HFF-Myc (cell line): ENCODE measurements at regions not wholly inside any gene's neighbourhood (a gene's known extent, or its start where the extent isn't known, plus 50 kb on each side); places are given as distances from the start of the nearest gene placed in this dataset.

Experiments used
- DNase-seq: peaks from one replicate; pipeline ENCODE4 v3.0.0-alpha.2; 2011; ENCODE audit warnings: low read depth; ENCODE audit errors: extremely low read depth
- H3K4me3 ChIP-seq: replicated peaks from 2 replicates; pipeline ENCODE4 v1.5.1; 2011; ENCODE audit warnings: low read depth, mild to moderate bottlenecking, control low read depth, low read length
- TF ChIP-seq, protein P1 (sequence below): IDR thresholded peaks from 2 replicates; pipeline ENCODE4 v1.5.1; 2012; ENCODE audit warnings: mild to moderate bottlenecking, low read depth, low read length, control low read depth; ENCODE audit errors: missing control alignments

- TF ChIP-seq, protein P1, sequence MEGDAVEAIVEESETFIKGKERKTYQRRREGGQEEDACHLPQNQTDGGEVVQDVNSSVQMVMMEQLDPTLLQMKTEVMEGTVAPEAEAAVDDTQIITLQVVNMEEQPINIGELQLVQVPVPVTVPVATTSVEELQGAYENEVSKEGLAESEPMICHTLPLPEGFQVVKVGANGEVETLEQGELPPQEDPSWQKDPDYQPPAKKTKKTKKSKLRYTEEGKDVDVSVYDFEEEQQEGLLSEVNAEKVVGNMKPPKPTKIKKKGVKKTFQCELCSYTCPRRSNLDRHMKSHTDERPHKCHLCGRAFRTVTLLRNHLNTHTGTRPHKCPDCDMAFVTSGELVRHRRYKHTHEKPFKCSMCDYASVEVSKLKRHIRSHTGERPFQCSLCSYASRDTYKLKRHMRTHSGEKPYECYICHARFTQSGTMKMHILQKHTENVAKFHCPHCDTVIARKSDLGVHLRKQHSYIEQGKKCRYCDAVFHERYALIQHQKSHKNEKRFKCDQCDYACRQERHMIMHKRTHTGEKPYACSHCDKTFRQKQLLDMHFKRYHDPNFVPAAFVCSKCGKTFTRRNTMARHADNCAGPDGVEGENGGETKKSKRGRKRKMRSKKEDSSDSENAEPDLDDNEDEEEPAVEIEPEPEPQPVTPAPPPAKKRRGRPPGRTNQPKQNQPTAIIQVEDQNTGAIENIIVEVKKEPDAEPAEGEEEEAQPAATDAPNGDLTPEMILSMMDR = no peak
- no peak overlapping the region for H3K4me3 ChIP-seq
- DNase-seq = no peak
Measured at GRCh38 chr1:37342736-37343135, 131.6 kb upstream of the ZC3H12A start.

- TF ChIP-seq, protein P1 = no peak
- no peak overlapping the region for H3K4me3 ChIP-seq
- no peak for DNase-seq
Measured at GRCh38 chr1:37347104-37347649, 127.2 kb upstream of the ZC3H12A start.

DNA sequence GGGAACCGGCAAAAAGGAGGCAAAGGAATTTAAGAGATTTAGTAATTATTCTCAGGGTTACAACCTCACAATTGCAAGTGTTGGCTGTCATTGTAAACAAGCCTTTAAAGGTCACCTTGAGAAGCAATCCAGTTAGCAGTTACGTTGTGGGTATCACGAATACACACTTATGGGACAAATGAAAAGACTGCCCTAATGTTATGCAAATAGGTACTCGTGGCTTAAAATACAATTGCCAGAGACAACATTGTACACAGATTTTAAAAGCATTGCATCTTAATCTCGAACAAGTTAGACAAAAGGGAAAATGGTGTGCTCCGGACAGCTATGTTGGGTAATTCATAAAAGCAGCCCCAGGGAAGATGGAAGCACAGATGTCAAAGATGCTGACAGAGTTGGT, 120.5 kb upstream of the ZC3H12A start:
- no peak for DNase-seq
- H3K4me3 ChIP-seq = no peak overlapping the region
- TF ChIP-seq, protein P1 = no peak

DNA sequence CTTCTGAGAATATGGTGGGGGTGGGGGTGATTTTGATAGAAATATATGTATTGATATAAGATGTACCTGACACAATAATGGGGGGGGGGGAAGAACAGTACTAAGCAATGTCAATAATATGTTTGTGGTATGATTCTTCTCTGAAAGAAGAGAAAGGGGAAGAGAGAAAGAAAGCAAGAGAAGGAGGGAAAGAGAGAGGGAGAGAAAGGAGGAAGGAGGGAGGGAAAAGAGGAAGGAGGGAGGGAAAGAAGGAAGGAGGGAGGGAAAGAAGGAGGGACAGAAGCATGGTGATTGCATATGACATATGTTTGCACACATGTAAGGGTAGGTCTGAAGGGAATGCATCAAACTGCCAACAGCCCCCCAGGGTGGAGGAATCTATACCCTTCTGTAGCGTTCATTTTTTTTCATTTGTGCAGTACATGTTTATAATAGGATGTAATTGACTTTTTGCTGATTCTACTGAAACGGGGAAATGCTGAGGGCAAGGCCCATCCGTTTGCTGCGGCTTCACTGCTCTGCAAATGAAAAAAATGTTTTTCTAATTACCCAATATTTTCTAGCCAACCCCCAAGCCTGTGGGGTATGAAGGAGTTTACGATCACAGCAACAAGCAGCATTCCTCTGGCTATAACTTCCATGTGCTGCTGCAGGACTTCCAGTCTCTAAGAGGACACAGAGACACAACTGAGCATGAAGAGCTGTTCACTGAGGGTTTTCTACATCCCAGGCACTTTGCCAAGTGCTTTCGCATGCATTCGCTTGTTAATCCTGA, 119.3 kb upstream of the ZC3H12A start:
- no peak for DNase-seq
- H3K4me3 ChIP-seq = no peak overlapping the region
- TF ChIP-seq, protein P1 = no peak

GRCh38 chr1:37358992-37359391, 115.4 kb upstream of the ZC3H12A start:
- no peak for DNase-seq

DNA sequence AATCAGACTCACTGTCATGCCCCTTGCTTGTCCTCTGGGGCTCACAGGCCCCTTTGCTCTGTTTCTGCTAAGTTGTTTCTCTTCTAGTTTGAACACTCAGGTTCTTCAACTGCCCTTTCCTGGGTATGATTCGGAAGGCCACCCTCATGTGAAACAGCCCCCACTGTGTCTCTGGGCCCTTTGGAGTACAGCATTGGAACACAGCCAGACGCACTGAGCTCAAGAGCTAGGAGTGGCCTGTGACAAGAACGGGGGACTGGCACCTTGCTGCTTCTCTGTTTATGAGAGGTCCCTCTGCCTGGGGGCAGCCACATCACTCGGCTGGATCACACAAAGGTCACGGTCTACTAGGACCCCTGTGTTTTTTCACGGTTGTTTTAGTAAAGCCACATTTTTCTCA, 114.4 kb upstream of the ZC3H12A start:
- TF ChIP-seq, protein P1 = no peak
- no peak for DNase-seq
- no peak overlapping the region for H3K4me3 ChIP-seq

More at GRCh38 chr1:37358992-37359391, 115.4 kb upstream of the ZC3H12A start:
- TF ChIP-seq, protein P1 = no peak
- H3K4me3 ChIP-seq = no peak overlapping the region
